ENCODE measurements at regions not wholly inside any gene's neighbourhood (a gene's known extent, or its start where the extent isn't known, plus 50 kb on each side); places are given as distances from the start of the nearest gene placed in this dataset.

DNA sequence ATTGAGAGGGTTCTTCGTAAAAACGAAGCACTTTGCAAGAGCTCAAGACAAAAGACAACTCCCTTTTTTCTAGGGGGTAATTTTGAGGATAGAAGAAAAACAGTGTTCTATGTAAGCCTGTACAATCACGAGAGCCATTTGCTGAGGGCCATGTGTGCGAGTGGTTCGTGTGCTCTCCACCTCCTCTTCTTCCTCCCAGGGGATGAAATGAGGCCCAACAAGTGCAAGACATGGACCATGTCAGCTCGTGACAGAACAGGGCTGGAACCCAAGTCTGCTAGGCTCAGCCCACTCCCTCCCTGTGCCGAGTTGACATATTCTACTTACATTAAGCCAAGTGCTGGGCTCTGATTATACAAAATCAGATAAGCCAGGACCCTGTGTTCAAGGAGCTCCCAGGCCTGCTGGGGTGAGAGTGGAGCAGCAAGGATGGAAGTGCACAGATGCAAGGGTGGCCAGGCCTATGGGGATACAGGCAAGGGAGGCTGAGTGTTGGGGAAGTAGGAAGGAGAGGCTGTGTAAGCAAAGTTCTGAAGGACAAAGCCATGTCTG is 97.9 kb upstream of the MSX2 start:
- no peaks in the 10 kb centered on the region for H3K27me3 ChIP-seq (ENCODE audit: control insufficient read depth, insufficient read depth, low read length)
- TF ChIP-seq, protein P1, sequence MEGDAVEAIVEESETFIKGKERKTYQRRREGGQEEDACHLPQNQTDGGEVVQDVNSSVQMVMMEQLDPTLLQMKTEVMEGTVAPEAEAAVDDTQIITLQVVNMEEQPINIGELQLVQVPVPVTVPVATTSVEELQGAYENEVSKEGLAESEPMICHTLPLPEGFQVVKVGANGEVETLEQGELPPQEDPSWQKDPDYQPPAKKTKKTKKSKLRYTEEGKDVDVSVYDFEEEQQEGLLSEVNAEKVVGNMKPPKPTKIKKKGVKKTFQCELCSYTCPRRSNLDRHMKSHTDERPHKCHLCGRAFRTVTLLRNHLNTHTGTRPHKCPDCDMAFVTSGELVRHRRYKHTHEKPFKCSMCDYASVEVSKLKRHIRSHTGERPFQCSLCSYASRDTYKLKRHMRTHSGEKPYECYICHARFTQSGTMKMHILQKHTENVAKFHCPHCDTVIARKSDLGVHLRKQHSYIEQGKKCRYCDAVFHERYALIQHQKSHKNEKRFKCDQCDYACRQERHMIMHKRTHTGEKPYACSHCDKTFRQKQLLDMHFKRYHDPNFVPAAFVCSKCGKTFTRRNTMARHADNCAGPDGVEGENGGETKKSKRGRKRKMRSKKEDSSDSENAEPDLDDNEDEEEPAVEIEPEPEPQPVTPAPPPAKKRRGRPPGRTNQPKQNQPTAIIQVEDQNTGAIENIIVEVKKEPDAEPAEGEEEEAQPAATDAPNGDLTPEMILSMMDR (conservative IDR thresholded peaks at IDR 0.05 in 1 of 2, IDR thresholded peaks at IDR 0.05 in 1 of 2; ENCODE audit: low read depth in 1 of 2, low read length in 2 of 2) = no peak
- TF ChIP-seq EZH2 (IDR thresholded peaks at IDR 0.05; ENCODE audit: low read length, missing control alignments) = no peak
- no peak overlapping the region for H3K27ac ChIP-seq (ENCODE audit: insufficient read depth, low read length)
- H3K9ac ChIP-seq (ENCODE audit: insufficient read depth, low read length) = no peak overlapping the region
- H3K4me1 ChIP-seq (ENCODE audit: control insufficient read depth, extremely low read depth, insufficient read depth, low read length) = no peaks in the 10 kb centered on the region
- no peaks in the 10 kb centered on the region for H3K79me2 ChIP-seq (ENCODE audit: control insufficient read depth, insufficient read depth, low read length)
- no peak overlapping the region for H2AFZ ChIP-seq (ENCODE audit: low read length)
- H3K36me3 ChIP-seq (ENCODE audit: control insufficient read depth, insufficient read depth, low read length) = no peaks in the 10 kb centered on the region
- no peaks in the 10 kb centered on the region for H4K20me1 ChIP-seq (ENCODE audit: control insufficient read depth, extremely low read depth, insufficient read depth, low read length)
- H3K4me3 ChIP-seq (replicated peaks in 1 of 4; ENCODE audit: control extremely low read depth in 1 of 4, insufficient read depth in 1 of 4, low read depth in 3 of 4, low read length in 4 of 4) = no peak overlapping the region
- no peak overlapping the region for H3K4me2 ChIP-seq (ENCODE audit: extremely low read depth, insufficient read depth, low read length)
- DNase-seq (ENCODE audit: low read depth in 2 of 2) = no peak
- no peaks in the 10 kb centered on the region for H3K9me3 ChIP-seq (ENCODE audit: control insufficient read depth, insufficient read depth, low read depth, low read length)

DNA sequence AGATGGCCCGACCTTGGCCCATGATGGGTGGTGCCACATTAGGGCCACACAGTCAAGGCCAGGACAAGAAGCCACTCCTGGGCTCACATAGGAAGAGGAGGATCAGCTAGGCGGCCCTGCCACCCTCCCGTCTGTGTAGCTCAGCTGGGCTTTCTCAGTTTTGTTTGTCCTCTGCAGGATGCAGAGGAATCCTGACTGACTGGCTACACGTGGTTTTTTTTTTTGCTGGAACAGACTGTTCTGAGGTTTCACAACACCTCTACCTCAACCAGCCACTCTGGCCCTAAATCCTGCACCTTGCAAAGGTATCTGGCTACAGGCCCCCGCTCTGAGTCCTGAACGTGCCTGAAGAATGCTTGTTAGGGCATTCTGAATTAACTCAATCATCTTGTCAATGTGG is 88.3 kb upstream of the MSX2 start:
- H3K4me3 ChIP-seq (replicated peaks in 1 of 4; ENCODE audit: control extremely low read depth in 1 of 4, insufficient read depth in 1 of 4, low read depth in 3 of 4, low read length in 4 of 4) = no peak overlapping the region
- no peaks in the 10 kb centered on the region for H3K4me1 ChIP-seq (ENCODE audit: control insufficient read depth, extremely low read depth, insufficient read depth, low read length)
- no peak overlapping the region for H2AFZ ChIP-seq (ENCODE audit: low read length)
- H3K4me2 ChIP-seq (ENCODE audit: extremely low read depth, insufficient read depth, low read length) = no peak overlapping the region
- H3K27me3 ChIP-seq (ENCODE audit: control insufficient read depth, insufficient read depth, low read length) = no peaks in the 10 kb centered on the region
- H3K9me3 ChIP-seq (ENCODE audit: control insufficient read depth, insufficient read depth, low read depth, low read length) = no peaks in the 10 kb centered on the region
- no peak overlapping the region for H3K27ac ChIP-seq (ENCODE audit: insufficient read depth, low read length)
- H3K9ac ChIP-seq (ENCODE audit: insufficient read depth, low read length) = no peak overlapping the region
- H4K20me1 ChIP-seq (ENCODE audit: control insufficient read depth, extremely low read depth, insufficient read depth, low read length) = no peaks in the 10 kb centered on the region
- H3K79me2 ChIP-seq (ENCODE audit: control insufficient read depth, insufficient read depth, low read length) = no peaks in the 10 kb centered on the region
- no peak for DNase-seq (ENCODE audit: low read depth in 2 of 2)
- H3K36me3 ChIP-seq (ENCODE audit: control insufficient read depth, insufficient read depth, low read length) = no peaks in the 10 kb centered on the region
- TF ChIP-seq EZH2 (IDR thresholded peaks at IDR 0.05; ENCODE audit: low read length, missing control alignments) = no peak
- TF ChIP-seq, protein P1 (conservative IDR thresholded peaks at IDR 0.05 in 1 of 2, IDR thresholded peaks at IDR 0.05 in 1 of 2; ENCODE audit: low read depth in 1 of 2, low read length in 2 of 2) = no peak

DNA sequence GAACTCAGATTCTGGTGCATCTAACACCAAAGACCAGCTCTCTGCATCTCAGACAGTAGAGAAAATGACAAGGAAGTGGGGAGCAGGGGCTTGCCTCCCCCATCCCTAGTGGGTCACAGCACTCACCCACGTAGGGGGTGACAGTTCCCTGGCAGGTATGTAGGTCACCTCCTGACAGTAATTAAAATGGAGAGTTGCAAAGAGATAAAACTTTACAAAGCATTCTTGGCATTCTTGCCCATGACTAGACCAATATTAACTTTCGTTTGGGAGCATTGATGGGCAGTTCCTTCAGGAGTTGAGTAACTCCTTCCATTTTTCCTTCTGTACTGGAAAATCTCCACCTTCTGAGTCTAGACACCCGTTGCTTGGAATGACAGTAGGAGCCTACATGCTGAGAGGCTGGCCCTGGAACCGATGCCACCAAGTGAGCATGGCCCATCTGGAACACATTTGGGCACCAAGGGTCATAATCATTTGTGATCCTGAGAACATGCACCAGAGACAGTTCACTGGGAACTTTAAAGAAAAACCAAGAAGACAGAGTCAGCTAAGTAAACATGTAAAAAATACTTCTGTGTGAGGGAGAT is 81.5 kb upstream of the MSX2 start:
- Histone ChIP-seq H3K9me3 (ENCODE audit: control insufficient read depth, insufficient read depth, low read depth, low read length) (no peaks in the 10 kb centered on the region), H3K36me3 (ENCODE audit: control insufficient read depth, insufficient read depth, low read length) (no peaks in the 10 kb centered on the region), H3K79me2 (ENCODE audit: control insufficient read depth, insufficient read depth, low read length) (no peaks in the 10 kb centered on the region), H3K4me1 (ENCODE audit: control insufficient read depth, extremely low read depth, insufficient read depth, low read length) (no peaks in the 10 kb centered on the region), H2AFZ (ENCODE audit: low read length) (no peak overlapping the region), H3K4me3 (replicated peaks in 1 of 4; ENCODE audit: control extremely low read depth in 1 of 4, insufficient read depth in 1 of 4, low read depth in 3 of 4, low read length in 4 of 4) (no peak overlapping the region), H3K27me3 (ENCODE audit: control insufficient read depth, insufficient read depth, low read length) (no peaks in the 10 kb centered on the region), H3K9ac (ENCODE audit: insufficient read depth, low read length) (no peak overlapping the region), H3K27ac (ENCODE audit: insufficient read depth, low read length) (no peak overlapping the region), H4K20me1 (ENCODE audit: control insufficient read depth, extremely low read depth, insufficient read depth, low read length) (no peaks in the 10 kb centered on the region), H3K4me2 (ENCODE audit: extremely low read depth, insufficient read depth, low read length) (no peak overlapping the region)
- TF ChIP-seq, protein P1 (conservative IDR thresholded peaks at IDR 0.05 in 1 of 2, IDR thresholded peaks at IDR 0.05 in 1 of 2; ENCODE audit: low read depth in 1 of 2, low read length in 2 of 2) = no peak
- no peak for TF ChIP-seq EZH2 (IDR thresholded peaks at IDR 0.05; ENCODE audit: low read length, missing control alignments)
- no peak for DNase-seq (ENCODE audit: low read depth in 2 of 2)
